ENCODE measurements at regions not wholly inside any gene's neighbourhood (a gene's known extent, or its start where the extent isn't known, plus 50 kb on each side); places are given as distances from the start of the nearest gene placed in this dataset.

DNA sequence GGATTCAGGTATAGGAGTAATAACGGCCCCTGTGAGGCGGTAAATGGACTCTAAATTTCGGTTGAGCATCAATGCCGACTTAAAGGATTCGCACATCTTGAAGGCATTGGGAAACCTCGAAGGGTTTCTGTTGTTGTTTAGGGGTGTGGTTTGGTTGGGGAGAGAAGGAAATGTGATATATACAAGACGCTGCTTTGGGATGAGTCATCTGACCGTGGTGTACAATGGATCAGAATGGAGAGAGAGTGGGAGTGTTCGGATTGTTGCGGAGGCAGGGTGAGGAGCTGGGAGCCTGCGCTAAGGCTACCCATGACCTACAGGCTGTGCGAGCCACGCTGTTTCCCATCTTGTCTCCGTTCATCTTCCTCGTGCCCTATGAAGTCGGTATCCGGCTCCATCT, 60.4 kb upstream of the ERCC6L2 start:
- DNase-seq (ENCODE audit: extremely low read depth, low read depth) = peak; percentile 46
- TF ChIP-seq, protein P1, sequence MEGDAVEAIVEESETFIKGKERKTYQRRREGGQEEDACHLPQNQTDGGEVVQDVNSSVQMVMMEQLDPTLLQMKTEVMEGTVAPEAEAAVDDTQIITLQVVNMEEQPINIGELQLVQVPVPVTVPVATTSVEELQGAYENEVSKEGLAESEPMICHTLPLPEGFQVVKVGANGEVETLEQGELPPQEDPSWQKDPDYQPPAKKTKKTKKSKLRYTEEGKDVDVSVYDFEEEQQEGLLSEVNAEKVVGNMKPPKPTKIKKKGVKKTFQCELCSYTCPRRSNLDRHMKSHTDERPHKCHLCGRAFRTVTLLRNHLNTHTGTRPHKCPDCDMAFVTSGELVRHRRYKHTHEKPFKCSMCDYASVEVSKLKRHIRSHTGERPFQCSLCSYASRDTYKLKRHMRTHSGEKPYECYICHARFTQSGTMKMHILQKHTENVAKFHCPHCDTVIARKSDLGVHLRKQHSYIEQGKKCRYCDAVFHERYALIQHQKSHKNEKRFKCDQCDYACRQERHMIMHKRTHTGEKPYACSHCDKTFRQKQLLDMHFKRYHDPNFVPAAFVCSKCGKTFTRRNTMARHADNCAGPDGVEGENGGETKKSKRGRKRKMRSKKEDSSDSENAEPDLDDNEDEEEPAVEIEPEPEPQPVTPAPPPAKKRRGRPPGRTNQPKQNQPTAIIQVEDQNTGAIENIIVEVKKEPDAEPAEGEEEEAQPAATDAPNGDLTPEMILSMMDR (IDR thresholded peaks at IDR 0.05; ENCODE audit: low read depth, low read length) = no peak

DNA sequence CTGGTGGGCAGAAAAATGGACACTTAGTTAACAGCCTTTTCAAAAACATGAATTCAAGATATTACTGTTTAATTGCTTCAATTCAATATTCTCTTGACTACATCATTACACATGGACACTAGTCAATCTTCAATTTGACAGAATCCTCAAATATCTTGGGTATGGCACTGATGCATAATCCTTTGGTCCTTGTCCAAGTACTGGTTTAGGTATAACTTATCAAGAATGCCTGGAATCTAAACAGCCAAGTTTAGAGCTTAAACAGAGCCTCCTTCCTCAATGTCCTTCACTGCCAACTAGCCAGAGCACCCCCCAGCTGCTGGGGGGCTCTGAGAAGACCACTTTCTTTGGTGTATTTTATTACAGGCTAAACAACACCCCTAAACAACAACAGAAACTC, 61.6 kb upstream of the ERCC6L2 start:
- DNase-seq (ENCODE audit: extremely low read depth, low read depth) = no peak
- TF ChIP-seq, protein P1 (IDR thresholded peaks at IDR 0.05; ENCODE audit: low read depth, low read length) = no peak

DNA sequence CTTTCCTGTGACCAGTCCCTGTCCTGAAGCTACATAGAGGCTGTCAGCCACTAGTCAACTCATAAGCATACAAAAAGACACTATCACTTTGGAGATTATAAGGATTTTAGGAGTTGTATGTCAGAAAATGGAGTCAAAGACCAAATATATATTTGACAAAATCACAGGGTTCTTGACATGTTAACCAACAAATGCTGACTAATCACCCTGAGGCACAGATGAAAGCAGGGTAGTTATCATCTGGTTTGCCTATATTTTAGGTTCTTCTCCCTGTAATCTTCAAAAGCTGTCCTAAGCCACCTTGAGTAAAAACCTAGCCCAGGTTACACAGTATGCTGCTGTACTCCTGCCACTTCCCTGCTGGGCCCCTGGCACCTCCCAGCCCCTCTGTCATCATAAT, 64.7 kb upstream of the ERCC6L2 start:
- no peak for DNase-seq (ENCODE audit: extremely low read depth, low read depth)
- TF ChIP-seq, protein P1 (IDR thresholded peaks at IDR 0.05; ENCODE audit: low read depth, low read length) = no peak

DNA sequence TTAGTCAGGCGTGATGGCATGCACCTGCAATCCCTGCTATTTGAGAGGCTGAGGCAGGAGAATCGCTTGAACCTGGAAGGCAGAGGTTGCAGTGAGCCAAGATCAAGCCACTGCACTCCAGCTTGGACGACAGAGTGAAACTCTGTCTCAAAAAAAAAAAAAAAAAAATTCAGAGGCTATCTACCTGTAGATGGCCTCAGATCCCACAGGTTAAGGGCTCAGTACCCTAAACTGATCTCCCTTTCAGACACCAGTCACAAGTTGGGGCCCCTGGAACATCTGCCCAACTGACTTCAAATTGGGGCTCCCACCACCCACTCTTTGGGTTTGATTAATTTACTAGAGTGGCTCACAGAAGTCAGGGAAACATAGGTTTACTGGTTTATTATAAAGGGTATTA, 65.4 kb upstream of the ERCC6L2 start:
- no peak for DNase-seq (ENCODE audit: extremely low read depth, low read depth)
- TF ChIP-seq, protein P1 (IDR thresholded peaks at IDR 0.05; ENCODE audit: low read depth, low read length) = no peak

DNA sequence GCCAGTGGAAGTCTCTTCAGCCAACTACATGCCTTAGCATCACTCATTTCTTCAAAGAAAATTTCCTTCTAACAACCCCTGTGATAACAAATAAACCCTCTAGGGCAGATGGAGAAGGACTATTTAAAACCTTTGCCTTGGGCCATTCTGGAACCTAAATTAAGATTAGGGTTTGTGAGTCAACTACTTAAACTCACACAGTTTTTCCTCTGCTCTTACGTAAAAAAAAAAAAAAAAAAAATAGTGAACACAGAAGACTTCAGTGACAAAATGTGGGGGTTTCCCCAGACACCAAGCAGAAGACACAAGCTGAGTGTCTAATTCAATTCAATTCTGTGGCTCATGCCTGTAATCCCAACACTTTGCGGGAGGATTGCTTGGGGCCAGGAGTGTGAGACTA, 65.8 kb upstream of the ERCC6L2 start:
- TF ChIP-seq, protein P1 (IDR thresholded peaks at IDR 0.05; ENCODE audit: low read depth, low read length) = no peak
- no peak for DNase-seq (ENCODE audit: extremely low read depth, low read depth)

- TF ChIP-seq, protein P1 (IDR thresholded peaks at IDR 0.05; ENCODE audit: low read depth, low read length) = no peak
- no peak for DNase-seq (ENCODE audit: extremely low read depth, low read depth)
Measured at GRCh38 chr9:95808011-95808410, 67.5 kb upstream of the ERCC6L2 start.

GRCh38 chr9:95807326-95807947, 68.1 kb upstream of the ERCC6L2 start:
- TF ChIP-seq, protein P1 (IDR thresholded peaks at IDR 0.05; ENCODE audit: low read depth, low read length) = no peak
- no peak for DNase-seq (ENCODE audit: extremely low read depth, low read depth)

Measured in AG09319 (cell line).